Adipocyte (in vitro differentiated cells): ENCODE measurements at regions not wholly inside any gene's neighbourhood (a gene's known extent, or its start where the extent isn't known, plus 50 kb on each side); places are given as distances from the start of the nearest gene placed in this dataset.
"Not testable (repeated sequence)": the region's sequence is repeated elsewhere in the genome, so short reads cannot be mapped to it uniquely, and the experiment has no call there.

Source experiments
- DNase-seq: peaks from one replicate; pipeline ENCODE4 v3.0.0-alpha.2; 2015; ENCODE audit warnings: low read depth
- H3K27me3 ChIP-seq: replicated peaks from 2 replicates; pipeline ENCODE4 v1.7.0; 2013; ENCODE audit warnings: mild to moderate bottlenecking, low read length, moderate library complexity; ENCODE audit not compliant: control insufficient read depth, insufficient read depth
- H3K36me3 ChIP-seq: 2 replicates; pipeline ENCODE4 v1.7.0; 2013; ENCODE audit warnings: low read length, mild to moderate bottlenecking, moderate library complexity; ENCODE audit not compliant: control insufficient read depth, insufficient read depth, severe bottlenecking
- H3K4me1 ChIP-seq: 2 replicates; pipeline ENCODE4 v1.7.0; 2013; ENCODE audit warnings: mild to moderate bottlenecking, low read length, moderate library complexity; ENCODE audit not compliant: control insufficient read depth, insufficient read depth
- H3K4me3 ChIP-seq: 2 replicates; pipeline ENCODE4 v1.7.0; 2013; ENCODE audit warnings: mild to moderate bottlenecking, low read length, moderate library complexity
- H3K9ac ChIP-seq: 2 replicates; pipeline ENCODE4 v1.7.0; 2013; ENCODE audit warnings: mild to moderate bottlenecking, low read length, moderate library complexity
- H3K9me3 ChIP-seq: 2 replicates; pipeline ENCODE4 v1.7.0; 2013; ENCODE audit warnings: mild to moderate bottlenecking, low read length, moderate library complexity; ENCODE audit not compliant: control insufficient read depth

DNA sequence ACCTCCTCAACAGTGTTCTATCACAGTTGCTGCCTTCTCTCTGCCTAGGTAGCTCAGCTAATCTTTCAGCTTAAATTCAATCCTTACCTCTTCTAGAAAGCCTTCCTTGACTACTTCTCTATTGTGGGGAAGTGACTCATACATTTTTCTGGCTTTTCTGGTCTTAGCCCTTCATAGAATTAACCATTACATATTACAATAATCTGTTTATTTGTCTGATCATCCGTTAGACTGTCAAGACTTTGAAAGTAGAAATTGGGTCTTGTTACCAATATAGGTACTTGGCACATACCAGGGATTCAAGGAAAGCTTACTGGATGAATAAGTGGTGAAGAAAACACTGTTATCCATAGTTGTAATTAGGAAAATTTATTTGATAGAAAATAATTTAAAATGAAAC lies 89.6 kb downstream of the FANCF start:
- Histone ChIP-seq H3K4me3 (no peak overlapping the region), H3K9me3 (no peaks in the 10 kb centered on the region), H3K4me1 (no peaks in the 10 kb centered on the region), H3K27me3 (peaks cover 10% of the 10 kb centered on the region), H3K36me3 (no peaks in the 10 kb centered on the region), H3K9ac (no peak overlapping the region)
- DNase-seq, result no peak

DNA sequence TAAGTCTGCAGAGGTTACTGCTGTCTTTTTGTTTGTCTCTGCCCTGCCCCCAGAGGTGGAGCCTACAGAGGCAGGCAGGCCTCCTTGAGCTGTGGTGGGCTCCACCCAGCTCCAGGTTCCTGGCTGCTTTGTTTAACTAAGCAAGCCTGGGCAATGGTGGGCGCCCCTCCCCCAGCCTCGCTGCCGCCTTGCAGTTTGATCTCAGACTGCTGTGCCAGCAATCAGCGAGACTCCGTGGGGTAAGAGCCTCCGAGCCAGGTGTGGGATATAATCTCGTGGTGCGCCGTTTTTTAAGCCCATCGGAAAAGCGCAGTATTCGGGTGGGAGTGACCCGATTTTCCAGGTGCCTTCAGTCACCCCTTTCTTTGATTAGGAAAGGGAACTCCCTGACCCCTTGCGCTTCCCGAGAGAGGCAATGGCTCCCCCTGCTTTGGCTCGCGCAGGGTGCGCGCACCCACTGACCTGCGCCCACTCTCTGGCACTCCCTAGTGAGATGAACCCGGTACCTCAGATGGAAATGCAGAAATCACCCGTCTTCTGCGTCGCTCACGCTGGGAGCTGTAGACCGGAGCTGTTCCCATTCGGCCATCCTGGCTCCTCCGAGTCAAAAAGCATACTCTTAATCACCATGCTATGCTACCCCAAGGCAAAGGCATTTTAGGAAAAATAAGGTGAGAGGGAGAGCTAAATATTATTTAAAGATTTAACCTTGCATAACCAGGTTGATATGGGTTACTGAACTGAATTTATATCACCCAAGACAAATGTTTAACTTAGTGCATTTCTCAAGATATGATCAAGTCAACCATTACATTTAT lies 96.8 kb downstream of the FANCF start:
- not testable (repeated sequence) for H3K9ac ChIP-seq, DNase-seq, H3K4me3 ChIP-seq, H3K36me3 ChIP-seq, H3K4me1 ChIP-seq, H3K9me3 ChIP-seq, H3K27me3 ChIP-seq

GRCh38 chr11:22522225-22522624 lies 103.4 kb downstream of the FANCF start:
- Histone ChIP-seq H3K9ac (no peak overlapping the region), H3K36me3 (no peaks in the 10 kb centered on the region), H3K4me1 (no peaks in the 10 kb centered on the region), H3K9me3 (no peaks in the 10 kb centered on the region), H3K27me3 (no peaks in the 10 kb centered on the region), H3K4me3 (no peak overlapping the region)
- no peak for DNase-seq

GRCh38 chr11:22521226-22521625 lies 104.4 kb downstream of the FANCF start:
- H3K9me3 ChIP-seq, result no peaks in the 10 kb centered on the region

GRCh38 chr11:22520521-22520920 lies 105.1 kb downstream of the FANCF start:
- peak; percentile 66 for DNase-seq
- H3K36me3 ChIP-seq, result no peaks in the 10 kb centered on the region
- no peaks in the 10 kb centered on the region for H3K27me3 ChIP-seq
- H3K9ac ChIP-seq, result no peak overlapping the region
- no peak overlapping the region for H3K4me3 ChIP-seq
- H3K4me1 ChIP-seq, result no peaks in the 10 kb centered on the region
- H3K9me3 ChIP-seq, result no peaks in the 10 kb centered on the region

More at GRCh38 chr11:22521226-22521625, 104.4 kb downstream of the FANCF start:
- H3K4me3 ChIP-seq, result no peak overlapping the region
- DNase-seq, result peak; percentile 68
- no peaks in the 10 kb centered on the region for H3K4me1 ChIP-seq
- no peak overlapping the region for H3K9ac ChIP-seq
- H3K36me3 ChIP-seq, result no peaks in the 10 kb centered on the region
- no peaks in the 10 kb centered on the region for H3K27me3 ChIP-seq

DNA sequence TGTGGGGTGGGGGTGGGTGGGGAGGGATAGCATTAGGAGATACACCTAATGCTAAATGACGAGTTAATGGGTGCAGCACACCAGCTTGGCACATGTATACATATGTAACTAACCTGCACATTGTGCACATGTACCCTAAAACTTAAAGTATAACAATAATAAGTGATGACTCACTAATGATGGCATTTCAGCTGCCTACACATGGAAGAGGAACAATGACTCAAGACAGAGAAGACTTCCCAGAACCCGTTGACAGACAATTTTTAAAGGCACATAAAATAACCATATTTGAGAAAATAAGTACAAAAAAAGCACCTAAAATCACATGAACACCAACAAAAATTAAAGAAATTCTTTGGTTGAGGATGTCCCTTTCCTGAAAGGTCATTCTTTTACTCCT lies 107.3 kb downstream of the FANCF start:
- H3K27me3 ChIP-seq, H3K9me3 ChIP-seq, H3K36me3 ChIP-seq, H3K4me1 ChIP-seq, H3K4me3 ChIP-seq, H3K9ac ChIP-seq: not testable (repeated sequence)
- peak; percentile 28 for DNase-seq

- Histone ChIP-seq H3K9me3 (no peaks in the 10 kb centered on the region), H3K4me1 (peaks cover 3% of the 10 kb centered on the region), H3K36me3 (no peaks in the 10 kb centered on the region), H3K9ac (no peak overlapping the region), H3K4me3 (no peak overlapping the region), H3K27me3 (no peaks in the 10 kb centered on the region)
- no peak for DNase-seq
Observed at GRCh38 chr11:22516111-22516510, 109.5 kb downstream of the FANCF start.

DNA sequence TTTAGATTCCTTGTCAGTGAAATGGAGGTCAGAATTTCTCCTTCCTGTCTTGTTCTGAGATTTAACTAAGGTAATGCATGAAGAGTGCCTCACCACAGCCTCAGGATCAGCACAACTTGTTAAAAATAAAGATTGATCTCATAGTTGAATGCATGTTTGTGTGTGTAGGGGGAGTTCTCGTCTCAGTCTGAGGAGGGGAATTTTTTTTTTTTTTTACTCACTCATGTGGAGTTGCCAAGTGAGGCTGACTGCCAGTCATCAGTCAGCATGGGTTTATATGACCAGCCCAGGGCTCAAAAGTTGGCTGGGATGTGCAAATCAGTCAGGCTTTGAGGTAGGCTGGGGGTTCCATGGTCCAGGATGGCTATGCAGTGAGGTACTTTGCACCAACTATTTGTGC lies 113.2 kb downstream of the FANCF start:
- Histone ChIP-seq H3K4me1 (peaks cover 18% of the 10 kb centered on the region), H3K9ac (no peak overlapping the region), H3K27me3 (no peaks in the 10 kb centered on the region), H3K4me3 (no peak overlapping the region), H3K36me3 (no peaks in the 10 kb centered on the region), H3K9me3 (no peaks in the 10 kb centered on the region)
- DNase-seq, result no peak

- no peaks in the 10 kb centered on the region for H3K9me3 ChIP-seq
- peak overlapping the region; percentile 39 for H3K4me3 ChIP-seq
- no peak overlapping the region for H3K9ac ChIP-seq
- H3K4me1 ChIP-seq, result peaks cover 18% of the 10 kb centered on the region
- peak; percentile 87 for DNase-seq
- H3K36me3 ChIP-seq, result no peaks in the 10 kb centered on the region
- no peaks in the 10 kb centered on the region for H3K27me3 ChIP-seq
Observed at GRCh38 chr11:22510741-22511140, 114.9 kb downstream of the FANCF start.

DNA sequence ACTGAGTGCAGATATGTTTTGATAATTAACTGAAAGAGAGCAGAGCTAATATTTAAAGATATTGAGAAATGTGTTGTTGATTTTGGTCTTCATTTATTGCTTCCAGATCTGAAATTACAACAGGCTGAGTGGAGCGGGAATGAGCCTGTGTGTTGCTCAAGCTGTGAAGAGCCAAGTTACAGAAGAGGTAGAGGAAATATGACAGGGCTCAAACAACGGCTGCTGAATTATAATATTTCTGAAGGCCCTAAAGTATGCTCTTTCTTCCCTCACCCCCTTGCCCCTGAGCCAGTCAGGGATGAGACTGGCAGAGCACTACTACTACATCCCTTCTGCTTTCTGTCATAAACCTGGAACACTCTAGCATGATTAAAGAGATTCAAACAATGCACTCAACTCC lies 115.6 kb downstream of the FANCF start:
- Histone ChIP-seq H3K4me1 (peaks cover 18% of the 10 kb centered on the region), H3K36me3 (no peaks in the 10 kb centered on the region), H3K4me3 (peak overlapping the region; percentile 39), H3K27me3 (no peaks in the 10 kb centered on the region), H3K9me3 (no peaks in the 10 kb centered on the region), H3K9ac (peak overlapping the region; percentile 21)
- peak; percentile 66 for DNase-seq

DNA sequence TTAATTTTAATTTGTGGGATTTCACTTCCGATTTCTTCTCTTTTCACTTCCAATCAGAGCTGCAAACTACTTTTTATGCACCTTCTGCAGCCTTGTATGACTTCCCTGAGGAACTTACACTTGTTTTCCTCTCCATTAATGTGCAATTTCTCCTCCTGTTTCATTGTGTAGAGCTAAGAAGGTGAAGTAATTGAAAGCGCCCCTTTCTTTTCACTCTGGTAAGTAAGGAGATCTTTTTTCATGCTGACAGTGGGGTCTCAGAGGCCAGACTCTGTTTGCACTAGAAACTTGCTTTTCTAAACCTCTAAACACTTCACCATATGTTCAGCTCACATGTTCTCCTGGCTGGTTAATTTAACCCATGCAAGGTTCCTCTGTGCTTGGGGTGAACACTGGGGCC lies 117.0 kb downstream of the FANCF start:
- Histone ChIP-seq H3K9me3 (no peaks in the 10 kb centered on the region), H3K36me3 (no peaks in the 10 kb centered on the region), H3K4me1 (peaks cover 18% of the 10 kb centered on the region), H3K9ac (no peak overlapping the region), H3K27me3 (no peaks in the 10 kb centered on the region), H3K4me3 (no peak overlapping the region)
- no peak for DNase-seq

GRCh38 chr11:22497474-22497873 lies 128.1 kb downstream of the FANCF start:
- Histone ChIP-seq H3K9ac (no peak overlapping the region), H3K27me3 (no peaks in the 10 kb centered on the region), H3K36me3 (no peaks in the 10 kb centered on the region), H3K9me3 (no peaks in the 10 kb centered on the region), H3K4me3 (no peak overlapping the region), H3K4me1 (no peaks in the 10 kb centered on the region)
- DNase-seq, result no peak
